OCI-LY1 (cell line): ENCODE measurements at regions not wholly inside any gene's neighbourhood (a gene's known extent, or its start where the extent isn't known, plus 50 kb on each side); places are given as distances from the start of the nearest gene placed in this dataset.

Experiments used
- CTCF ChIP-seq: fragments of 200-600 bp; sonication (generic), shearing (Covaris generic); IDR thresholded peaks from 2 replicates; pipeline ENCODE4 v1.5.1; 2017; ENCODE audit warnings: mild to moderate bottlenecking, antibody characterized with exemption, low read length, moderate library complexity, mixed read lengths
- EZH2 ChIP-seq: fragments of 200-600 bp; sonication (generic), shearing (Covaris generic); IDR thresholded peaks from 2 replicates; pipeline ENCODE4 v1.8.0; 2017; ENCODE audit warnings: borderline replicate concordance, mixed run types, mild to moderate bottlenecking, antibody characterized with exemption, low read length, moderate library complexity, mixed read lengths

DNA sequence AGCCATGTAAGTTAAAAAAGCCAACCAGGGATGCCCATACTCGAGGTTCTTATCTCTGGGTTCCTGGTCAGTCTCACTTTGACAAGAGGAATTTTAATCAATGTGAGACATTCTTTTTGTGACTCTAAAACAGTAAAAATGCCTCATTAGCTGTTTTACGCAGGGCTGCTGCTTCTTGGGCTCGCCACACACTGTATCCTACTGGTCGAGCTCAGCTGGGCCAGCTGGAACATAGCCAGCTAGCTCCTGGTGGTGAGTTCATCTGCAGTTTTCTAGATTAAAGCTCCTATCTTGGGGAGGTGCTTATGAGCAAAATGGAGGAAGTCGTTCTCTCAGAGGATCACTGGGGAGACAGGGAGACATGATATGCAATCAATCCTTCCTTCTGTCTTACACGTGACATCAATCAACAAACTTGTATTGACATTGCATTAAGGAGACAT, 55.9 kb upstream of the LEF1 start:
- TF ChIP-seq EZH2, result no peak
- no peak for TF ChIP-seq CTCF
